ENCODE measurements at regions not wholly inside any gene's neighbourhood (a gene's known extent, or its start where the extent isn't known, plus 50 kb on each side); places are given as distances from the start of the nearest gene placed in this dataset.

GRCh38 chr6:113392551-113393055, 464.5 kb upstream of the MARCKS start:
- H3K27me3 ChIP-seq (ENCODE audit: control insufficient read depth in 2 of 2, insufficient read depth in 2 of 2, low read length in 2 of 2) = no peaks in the 10 kb centered on the region
- DNase-seq (ENCODE audit: low read depth, low spot score) (no peak), FAIRE-seq (no peak)
- no peaks in the 10 kb centered on the region for H3K79me2 ChIP-seq (ENCODE audit: control insufficient read depth, insufficient read depth, low read length)
- ChIA-PET POLR2A (no interaction called here), CTCF (interaction anchor here (0.7 kb wide), 1 partner anchor 9 kb away, joined by 3 read pairs; no protein-coding TSS in a partner anchor)
- no peak overlapping the region for H3K27ac ChIP-seq (ENCODE audit: insufficient read depth, low read depth, low read length)
- H4K20me1 ChIP-seq (replicated peaks; ENCODE audit: control insufficient read depth, extremely low read depth, insufficient read depth, low read length) = no peaks in the 10 kb centered on the region
- no peak overlapping the region for H3K4me2 ChIP-seq (ENCODE audit: insufficient read depth, low read length)
- no peak overlapping the region for H3K4me3 ChIP-seq (replicated peaks in 1 of 3; ENCODE audit: insufficient read depth in 1 of 3, low read depth in 1 of 3, low read length in 3 of 3)
- intact Hi-C loops (cut with micrococcal nuclease) = no loop called here
- no peak for TF ChIP-seq POLR2AphosphoS5 (IDR thresholded peaks at IDR 0.05; ENCODE audit: insufficient read depth, low read depth, low read length)
- no peak for TF ChIP-seq EZH2 (IDR thresholded peaks at IDR 0.05; ENCODE audit: borderline replicate concordance, low read depth, low read length, severe bottlenecking)
- TF ChIP-seq, protein P1, sequence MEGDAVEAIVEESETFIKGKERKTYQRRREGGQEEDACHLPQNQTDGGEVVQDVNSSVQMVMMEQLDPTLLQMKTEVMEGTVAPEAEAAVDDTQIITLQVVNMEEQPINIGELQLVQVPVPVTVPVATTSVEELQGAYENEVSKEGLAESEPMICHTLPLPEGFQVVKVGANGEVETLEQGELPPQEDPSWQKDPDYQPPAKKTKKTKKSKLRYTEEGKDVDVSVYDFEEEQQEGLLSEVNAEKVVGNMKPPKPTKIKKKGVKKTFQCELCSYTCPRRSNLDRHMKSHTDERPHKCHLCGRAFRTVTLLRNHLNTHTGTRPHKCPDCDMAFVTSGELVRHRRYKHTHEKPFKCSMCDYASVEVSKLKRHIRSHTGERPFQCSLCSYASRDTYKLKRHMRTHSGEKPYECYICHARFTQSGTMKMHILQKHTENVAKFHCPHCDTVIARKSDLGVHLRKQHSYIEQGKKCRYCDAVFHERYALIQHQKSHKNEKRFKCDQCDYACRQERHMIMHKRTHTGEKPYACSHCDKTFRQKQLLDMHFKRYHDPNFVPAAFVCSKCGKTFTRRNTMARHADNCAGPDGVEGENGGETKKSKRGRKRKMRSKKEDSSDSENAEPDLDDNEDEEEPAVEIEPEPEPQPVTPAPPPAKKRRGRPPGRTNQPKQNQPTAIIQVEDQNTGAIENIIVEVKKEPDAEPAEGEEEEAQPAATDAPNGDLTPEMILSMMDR (IDR thresholded peaks at IDR 0.05; ENCODE audit: extremely low read depth in 1 of 2, insufficient read depth in 1 of 2, low read depth in 1 of 2, low read length in 2 of 2) = no peak
- TF ChIP-seq FOS (IDR thresholded peaks at IDR 0.05; ENCODE audit: borderline replicate concordance, insufficient read depth, low read length) = no peak
- no peak for TF ChIP-seq MAX (IDR thresholded peaks at IDR 0.05; ENCODE audit: insufficient read depth, insufficient read length)
- TF ChIP-seq JUN (IDR thresholded peaks at IDR 0.05; ENCODE audit: borderline replicate concordance, insufficient read depth, insufficient read length, low read depth) = no peak
- TF ChIP-seq POLR2A (IDR thresholded peaks at IDR 0.05; ENCODE audit: low read depth, low read length) = no peak
- TF ChIP-seq MYC (IDR thresholded peaks at IDR 0.05; ENCODE audit: low read depth, low read length) = no peak
- H3K9me1 ChIP-seq (replicated peaks; ENCODE audit: control insufficient read depth, extremely low read depth, insufficient read depth, low read length) = peaks cover 2% of the 10 kb centered on the region
- no peaks in the 10 kb centered on the region for H3K4me1 ChIP-seq (ENCODE audit: control insufficient read depth, extremely low read depth, insufficient read depth, low read length)
- no peaks in the 10 kb centered on the region for H3K36me3 ChIP-seq (ENCODE audit: control insufficient read depth in 2 of 2, extremely low read depth in 1 of 2, insufficient read depth in 2 of 2, low read length in 2 of 2)
- no peak overlapping the region for H2AFZ ChIP-seq (ENCODE audit: low read depth, low read length)
- H3K9ac ChIP-seq (replicated peaks; ENCODE audit: extremely low read depth, insufficient read depth, low read length) = no peak overlapping the region
- no TSS peak for BruUV-seq (replicated peaks)
- H3K9me3 ChIP-seq (replicated peaks; ENCODE audit: control insufficient read depth, insufficient read depth, low read length) = no peaks in the 10 kb centered on the region
- dilution Hi-C loops (cut with MboI; ENCODE audit: extremely low pct_ligation_motif_present, low sequenced_read_pairs) = no loop called here

All from endothelial cell of umbilical vein (primary cell).